Keratinocyte (primary cell): ENCODE measurements at regions not wholly inside any gene's neighbourhood (a gene's known extent, or its start where the extent isn't known, plus 50 kb on each side); places are given as distances from the start of the nearest gene placed in this dataset.
A peak's percentile ranks its signal among the peaks of the same experiment; 100 is the strongest.

Experiments
- CTCF ChIP-seq, 3 experiments: IDR thresholded peaks in 1 of 3; conservative IDR thresholded peaks in 1 of 3; optimal IDR thresholded peaks in 1 of 3; 2 replicates in 2 of 3; 3 replicates in 1 of 3; pipeline versions ENCODE3 to v1.5.1; 2011; ENCODE audit warnings: low read length in 3 of 3, mild to moderate bottlenecking in 3 of 3, moderate library complexity in 2 of 3, control low read depth in 1 of 3, inconsistent platforms in 1 of 3; ENCODE audit not compliant: insufficient read depth in 2 of 3; ENCODE audit errors: extremely low read depth in 1 of 3
- EZH2 ChIP-seq: IDR thresholded peaks from one replicate; pipeline ENCODE4 v1.6.1; 2012; ENCODE audit warnings: inconsistent platforms, mild to moderate bottlenecking, low read length, moderate library complexity

- TF ChIP-seq EZH2 (no peak), CTCF (optimal IDR thresholded peaks at IDR 0.05 in 1 of 3, IDR thresholded peaks at IDR 0.05 in 1 of 3, conservative IDR thresholded peaks at IDR 0.05 in 1 of 3; ENCODE audit: extremely low read depth in 1 of 3, insufficient read depth in 2 of 3, low read length in 3 of 3) (peak; percentile 75 to 80 (median 79))
Measured at GRCh38 chr10:81019029-81019890, 481.6 kb downstream of the SH2D4B start.
